ENCODE measurements at regions not wholly inside any gene's neighbourhood (a gene's known extent, or its start where the extent isn't known, plus 50 kb on each side); places are given as distances from the start of the nearest gene placed in this dataset.
A peak's percentile ranks its signal among the peaks of the same experiment; 100 is the strongest.
"Not testable (repeated sequence)": the region's sequence is repeated elsewhere in the genome, so short reads cannot be mapped to it uniquely, and the experiment has no call there.

DNA sequence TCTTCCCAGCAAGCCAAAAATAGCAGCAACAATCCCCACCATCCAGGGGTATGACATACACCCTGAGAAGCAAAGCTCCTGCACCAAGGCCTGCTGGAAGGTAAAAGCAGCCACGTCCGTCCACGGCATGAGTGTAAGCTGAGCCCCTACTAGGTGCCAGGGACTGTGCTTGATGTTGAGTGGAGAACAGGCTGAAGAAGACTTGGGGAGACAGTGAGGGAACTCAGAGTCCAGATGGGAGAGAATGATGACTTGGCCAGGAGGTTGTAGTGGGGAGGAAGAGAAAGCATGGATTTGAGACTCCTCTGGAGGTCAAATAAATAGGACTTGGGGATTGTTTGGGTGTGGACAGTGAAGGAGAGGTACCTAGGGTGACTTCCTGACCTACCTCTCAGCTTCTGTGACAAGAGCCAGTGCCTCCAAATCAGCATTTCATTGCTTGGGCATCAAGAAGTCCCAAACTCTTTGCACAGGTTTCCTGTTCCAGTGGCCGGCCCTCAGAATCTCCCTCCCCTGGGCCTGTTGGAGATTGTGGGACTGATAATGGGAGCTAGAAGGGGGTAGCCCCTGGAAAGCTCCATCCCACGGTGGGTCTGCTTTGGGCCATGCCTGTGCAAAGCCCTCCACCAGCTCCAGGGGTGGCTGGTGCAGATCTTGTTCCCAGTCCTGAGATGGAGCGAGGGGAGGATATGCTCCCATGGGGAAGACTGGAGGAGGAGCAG, 58.3 kb upstream of the ADAMTS2 start:
- WGBS (ENCODE audit: insufficient coverage): 72% methylated on average over 6 of the region's 6 CpGs
- Mint-ChIP-seq H3K27me3 (peaks cover 0 to 5% of the 10 kb centered on the region in 2 donors), H3K36me3 (no peaks in the 10 kb centered on the region), H3K27ac (no peak overlapping the region), H3K9me3 (peaks cover 22 to 34% (median 25%) of the 10 kb centered on the region in 3 donors), H3K4me3 (no peak overlapping the region), H3K4me1 (no peaks in the 10 kb centered on the region)
- POLR2A ChIA-PET: no interaction called here
- DNase-seq (peak in 1 of 35 experiments; percentile 14), ATAC-seq (replicated peaks in 1 of 4) (no peak)
- Histone ChIP-seq H3K27me3 (replicated peaks in 1 of 2; ENCODE audit: control insufficient read depth in 2 of 2, extremely low read depth in 1 of 2, insufficient read depth in 2 of 2, low read length in 1 of 2) (peaks cover 0 to 22% of the 10 kb centered on the region in 2 experiments), H3K36me3 (ENCODE audit: control insufficient read depth in 2 of 2, extremely low read depth in 1 of 2, insufficient read depth in 1 of 2, low read length in 1 of 2) (no peaks in the 10 kb centered on the region), H3K27ac (ENCODE audit: low read length) (no peak overlapping the region), H3K4me1 (ENCODE audit: control insufficient read depth in 1 of 2, extremely low read depth in 1 of 2, insufficient read depth in 2 of 2, low read length in 2 of 2) (no peaks in the 10 kb centered on the region), H3K9me3 (no peaks in the 10 kb centered on the region), H3K4me3 (ENCODE audit: control insufficient read depth in 1 of 2, extremely low read depth in 1 of 2, low read length in 1 of 2) (no peak overlapping the region)
- CTCF ChIA-PET: no interaction called here

DNA sequence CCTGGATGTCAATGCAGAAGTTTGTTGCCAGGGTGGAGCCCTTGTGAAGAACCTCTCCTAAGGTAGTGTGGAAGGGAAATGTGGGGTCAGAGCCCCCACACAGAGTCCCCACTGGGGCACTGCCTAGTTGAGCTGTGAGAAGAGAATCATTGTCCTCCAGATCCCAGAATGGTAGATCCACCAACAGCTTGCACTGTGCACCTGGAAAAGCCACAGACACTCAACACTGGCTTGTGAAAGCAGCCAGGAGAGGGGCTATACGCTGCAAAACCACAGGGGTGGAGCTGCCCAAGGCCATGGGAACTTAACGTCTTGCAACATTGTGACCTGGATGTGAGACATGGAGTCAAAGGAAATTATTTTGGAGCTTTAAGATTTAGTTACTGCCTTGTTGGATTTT, 55.2 kb upstream of the ADAMTS2 start:
- H3K27me3 Mint-ChIP-seq; H3K27me3 ChIP-seq (replicated peaks in 1 of 2; ENCODE audit: control insufficient read depth in 2 of 2, extremely low read depth in 1 of 2, insufficient read depth in 2 of 2, low read length in 1 of 2); H3K9me3 ChIP-seq; H3K36me3 Mint-ChIP-seq; H3K4me1 ChIP-seq (ENCODE audit: control insufficient read depth in 1 of 2, extremely low read depth in 1 of 2, insufficient read depth in 2 of 2, low read length in 2 of 2); ATAC-seq (replicated peaks in 1 of 4); H3K27ac Mint-ChIP-seq; H3K4me1 Mint-ChIP-seq; CTCF ChIA-PET; H3K36me3 ChIP-seq (ENCODE audit: control insufficient read depth in 2 of 2, extremely low read depth in 1 of 2, insufficient read depth in 1 of 2, low read length in 1 of 2); POLR2A ChIA-PET; H3K27ac ChIP-seq (ENCODE audit: low read length); H3K4me3 Mint-ChIP-seq; DNase-seq: not testable (repeated sequence)
- peaks cover 24 to 38% (median 26%) of the 10 kb centered on the region in 3 donors for H3K9me3 Mint-ChIP-seq
- 75% methylated on average over 2 of the region's 2 CpGs for WGBS (ENCODE audit: insufficient coverage)
- peak overlapping the region in 1 of 2 donors; percentile 15 for H3K4me3 ChIP-seq (ENCODE audit: control insufficient read depth in 1 of 2, extremely low read depth in 1 of 2, low read length in 1 of 2)

- Histone ChIP-seq H3K27ac (ENCODE audit: low read length) (no peak overlapping the region), H3K9me3 (no peaks in the 10 kb centered on the region), H3K27me3 (replicated peaks in 1 of 2; ENCODE audit: control insufficient read depth in 2 of 2, extremely low read depth in 1 of 2, insufficient read depth in 2 of 2, low read length in 1 of 2) (peaks cover 0 to 3% of the 10 kb centered on the region in 2 experiments), H3K36me3 (ENCODE audit: control insufficient read depth in 2 of 2, extremely low read depth in 1 of 2, insufficient read depth in 1 of 2, low read length in 1 of 2) (no peaks in the 10 kb centered on the region), H3K4me1 (ENCODE audit: control insufficient read depth in 1 of 2, extremely low read depth in 1 of 2, insufficient read depth in 2 of 2, low read length in 2 of 2) (no peaks in the 10 kb centered on the region), H3K4me3 (ENCODE audit: control insufficient read depth in 1 of 2, extremely low read depth in 1 of 2, low read length in 1 of 2) (peak overlapping the region in 1 of 2 donors; percentile 15)
- no peak overlapping the region for H3K4me3 Mint-ChIP-seq
- ChIA-PET CTCF (no interaction called here), POLR2A (no interaction called here)
- ATAC-seq (replicated peaks in 1 of 4): no peak
- DNase-seq: no peak
- no peak overlapping the region for H3K27ac Mint-ChIP-seq
- no peaks in the 10 kb centered on the region for H3K4me1 Mint-ChIP-seq
- peaks cover 24 to 41% (median 26%) of the 10 kb centered on the region in 3 donors for H3K9me3 Mint-ChIP-seq
- WGBS (ENCODE audit: insufficient coverage): 58% methylated on average over 3 of the region's 3 CpGs
- peaks cover 5 to 6% of the 10 kb centered on the region in 2 donors for H3K27me3 Mint-ChIP-seq
- no peaks in the 10 kb centered on the region for H3K36me3 Mint-ChIP-seq
These were observed 54.8 kb upstream of the ADAMTS2 start for GRCh38 chr5:179400020-179400419.

- not testable (repeated sequence) for H3K36me3 Mint-ChIP-seq
These were observed 54.1 kb upstream of the ADAMTS2 start for GRCh38 chr5:179399327-179399726.

GRCh38 chr5:179397516-179397915, 52.3 kb upstream of the ADAMTS2 start:
- POLR2A ChIA-PET: no interaction called here
- Histone ChIP-seq H3K36me3 (ENCODE audit: control insufficient read depth in 2 of 2, extremely low read depth in 1 of 2, insufficient read depth in 1 of 2, low read length in 1 of 2) (no peaks in the 10 kb centered on the region), H3K27me3 (replicated peaks in 1 of 2; ENCODE audit: control insufficient read depth in 2 of 2, extremely low read depth in 1 of 2, insufficient read depth in 2 of 2, low read length in 1 of 2) (no peaks in the 10 kb centered on the region), H3K27ac (ENCODE audit: low read length) (no peak overlapping the region), H3K9me3 (peaks cover 5% of the 10 kb centered on the region), H3K4me3 (ENCODE audit: control insufficient read depth in 1 of 2, extremely low read depth in 1 of 2, low read length in 1 of 2) (no peak overlapping the region), H3K4me1 (ENCODE audit: control insufficient read depth in 1 of 2, extremely low read depth in 1 of 2, insufficient read depth in 2 of 2, low read length in 2 of 2) (no peaks in the 10 kb centered on the region)
- ATAC-seq (replicated peaks in 1 of 4) (no peak), DNase-seq (no peak)
- no peaks in the 10 kb centered on the region for H3K36me3 Mint-ChIP-seq
- CTCF ChIA-PET: interaction anchor here in 1 of 2 donors (0.7 kb wide), 1 partner anchor 154 kb away, joined by 3 read pairs; no protein-coding TSS in a partner anchor
- no peak overlapping the region for H3K4me3 Mint-ChIP-seq
- peaks cover 24 to 50% (median 34%) of the 10 kb centered on the region in 3 donors for H3K9me3 Mint-ChIP-seq
- no CpG with 5 or more reads among the region's 3 CpGs for WGBS (ENCODE audit: insufficient coverage)
- H3K4me1 Mint-ChIP-seq: no peaks in the 10 kb centered on the region
- no peak overlapping the region for H3K27ac Mint-ChIP-seq
- peaks cover 6 to 7% of the 10 kb centered on the region in 2 donors for H3K27me3 Mint-ChIP-seq

More at GRCh38 chr5:179399327-179399726, 54.1 kb upstream of the ADAMTS2 start:
- H3K27ac Mint-ChIP-seq; CTCF ChIA-PET; H3K4me1 Mint-ChIP-seq; H3K9me3 ChIP-seq; H3K4me3 Mint-ChIP-seq; H3K27me3 ChIP-seq (replicated peaks in 1 of 2; ENCODE audit: control insufficient read depth in 2 of 2, extremely low read depth in 1 of 2, insufficient read depth in 2 of 2, low read length in 1 of 2); H3K27me3 Mint-ChIP-seq; H3K4me3 ChIP-seq (ENCODE audit: control insufficient read depth in 1 of 2, extremely low read depth in 1 of 2, low read length in 1 of 2); POLR2A ChIA-PET; DNase-seq; H3K36me3 ChIP-seq (ENCODE audit: control insufficient read depth in 2 of 2, extremely low read depth in 1 of 2, insufficient read depth in 1 of 2, low read length in 1 of 2); H3K4me1 ChIP-seq (ENCODE audit: control insufficient read depth in 1 of 2, extremely low read depth in 1 of 2, insufficient read depth in 2 of 2, low read length in 2 of 2); H3K27ac ChIP-seq (ENCODE audit: low read length); ATAC-seq (replicated peaks in 1 of 4): not testable (repeated sequence)
- peaks cover 24 to 41% (median 26%) of the 10 kb centered on the region in 3 donors for H3K9me3 Mint-ChIP-seq
- 100% methylated on average over 1 of the region's 2 CpGs for WGBS (ENCODE audit: insufficient coverage)

Measured in T-cell (primary cell).